ENCODE measurements at regions not wholly inside any gene's neighbourhood (a gene's known extent, or its start where the extent isn't known, plus 50 kb on each side); places are given as distances from the start of the nearest gene placed in this dataset.

DNA sequence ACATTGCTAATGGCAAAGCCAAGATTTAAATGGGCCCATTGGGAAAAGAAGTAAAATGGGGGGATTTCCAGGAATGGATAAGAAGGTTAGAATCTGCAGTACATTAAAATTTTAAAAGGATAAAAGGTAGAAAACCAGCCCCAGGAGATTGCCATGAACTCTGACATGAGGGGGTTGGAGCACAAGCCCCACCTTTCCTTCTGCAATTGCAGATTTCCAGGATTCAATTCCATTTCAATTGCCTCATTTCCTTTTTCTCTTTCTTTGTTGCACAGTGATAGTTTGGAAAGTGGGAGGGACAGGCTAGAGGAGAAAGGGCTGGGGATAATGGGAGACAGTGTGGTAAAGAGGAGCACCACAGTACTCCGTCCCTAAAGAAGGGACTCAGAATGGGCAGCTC is 238.5 kb upstream of the RAB4A start:
- TF ChIP-seq TARDBP (IDR thresholded peaks at IDR 0.05) (no peak), HDGF (IDR thresholded peaks at IDR 0.05; ENCODE audit: borderline replicate concordance) (no peak), ZNF384 (IDR thresholded peaks at IDR 0.05) (no peak), ELF4 (IDR thresholded peaks at IDR 0.05) (no peak), ARNT (IDR thresholded peaks at IDR 0.05) (no peak), SP1 (IDR thresholded peaks at IDR 0.05) (no peak), SUZ12 (IDR thresholded peaks at IDR 0.05) (no peak), BHLHE40 (IDR thresholded peaks at IDR 0.05; ENCODE audit: borderline replicate concordance) (no peak), FOXK2 (IDR thresholded peaks at IDR 0.05) (no peak), CTBP1 (IDR thresholded peaks at IDR 0.05; ENCODE audit: borderline replicate concordance) (no peak), FOXA1 (IDR thresholded peaks at IDR 0.05) (no peak)
